Hematopoietic multipotent progenitor cell treated with erythropoietin and hydrocortisone succinate and interleukin-3 and kit ligand, for 17 days (in vitro differentiated cells): ENCODE measurements at regions not wholly inside any gene's neighbourhood (a gene's known extent, or its start where the extent isn't known, plus 50 kb on each side); places are given as distances from the start of the nearest gene placed in this dataset.

ENCODE experiments used
- DNase-seq: peaks from one replicate; pipeline ENCODE4 v3.0.0-alpha.2; 2015; ENCODE audit warnings: low spot score

GRCh38 chr4:20592663-20593062 lies 107.6 kb upstream of the PACRGL start:
- DNase-seq = no peak

- DNase-seq = no peak
These were observed 101.6 kb upstream of the PACRGL start for GRCh38 chr4:20598626-20599025.

- DNase-seq = no peak
These were observed 96.5 kb upstream of the PACRGL start for GRCh38 chr4:20603671-20604313.

- DNase-seq = no peak
These were observed 87.9 kb upstream of the PACRGL start for GRCh38 chr4:20612313-20612712.

- no peak for DNase-seq
These were observed 85.4 kb upstream of the PACRGL start for GRCh38 chr4:20614816-20615215.

- no peak for DNase-seq
These were observed 84.6 kb upstream of the PACRGL start for GRCh38 chr4:20615486-20616260.

- no peak for DNase-seq
These were observed 83.9 kb upstream of the PACRGL start for GRCh38 chr4:20616313-20616712.

GRCh38 chr4:20616848-20617247 lies 83.4 kb upstream of the PACRGL start:
- DNase-seq = no peak

GRCh38 chr4:20617678-20618396 lies 82.4 kb upstream of the PACRGL start:
- DNase-seq = no peak

- no peak for DNase-seq
These were observed 81.5 kb upstream of the PACRGL start for GRCh38 chr4:20618731-20619130.

- no peak for DNase-seq
These were observed 78.8 kb upstream of the PACRGL start for GRCh38 chr4:20621476-20621875.

GRCh38 chr4:20622701-20623100 lies 77.6 kb upstream of the PACRGL start:
- no peak for DNase-seq

- DNase-seq = no peak
These were observed 76.3 kb upstream of the PACRGL start for GRCh38 chr4:20623939-20624338.

- no peak for DNase-seq
These were observed 75.4 kb upstream of the PACRGL start for GRCh38 chr4:20624793-20625374.

GRCh38 chr4:20625426-20625825 lies 74.8 kb upstream of the PACRGL start:
- DNase-seq = no peak

GRCh38 chr4:20626326-20627005 lies 73.8 kb upstream of the PACRGL start:
- DNase-seq = no peak

- no peak for DNase-seq
These were observed 72.4 kb upstream of the PACRGL start for GRCh38 chr4:20627866-20628265.

- no peak for DNase-seq
These were observed 70.8 kb upstream of the PACRGL start for GRCh38 chr4:20629186-20630106.

- no peak for DNase-seq
These were observed 61.4 kb upstream of the PACRGL start for GRCh38 chr4:20638825-20639224.

GRCh38 chr4:20639346-20639745 lies 60.9 kb upstream of the PACRGL start:
- DNase-seq = no peak

- DNase-seq = no peak
These were observed 59.3 kb upstream of the PACRGL start for GRCh38 chr4:20640989-20641388.
